H1 (cell line): ENCODE measurements at regions not wholly inside any gene's neighbourhood (a gene's known extent, or its start where the extent isn't known, plus 50 kb on each side); places are given as distances from the start of the nearest gene placed in this dataset.

Experiments used
- CTCF ChIA-PET: fragments of 300-600 bp; sonication (Branson Sonifier 250); formaldehyde crosslinking; loops from one replicate; lab custom pipeline; 2021; ENCODE audit not compliant: partially characterized antibody; lab: Charles Lee
- POLR2A ChIA-PET: fragments of 300-600 bp; sonication (Branson Sonifier 250); formaldehyde crosslinking; loops from one replicate; lab custom pipeline; 2021; ENCODE audit warnings: inconsistent platforms; ENCODE audit not compliant: partially characterized antibody; lab: Charles Lee
- DNase-seq, 2 experiments: peaks; one replicate each; pipeline versions ENCODE4 v3.0.0 to v3.0.0-alpha.2; 2010 to 2022; ENCODE audit warnings: low spot score in 2 of 2, low read depth in 1 of 2, mixed read lengths in 1 of 2
- FAIRE-seq: peaks from 2 replicates; lab custom pipeline; 2011; peaks lifted over from hg19 to GRCh38; lab: Jason Lieb, UNC
- H2AFZ ChIP-seq: 2 replicates; pipeline ENCODE4 v1.8.1; 2012; ENCODE audit warnings: low read length, inconsistent platforms
- H2AK5ac ChIP-seq: 2 replicates; pipeline ENCODE4 v1.6.1; 2013; ENCODE audit warnings: low read depth, low read length
- H2BK120ac ChIP-seq: replicated peaks from 2 replicates; pipeline ENCODE3; 2013; ENCODE audit warnings: low read depth, low read length, inconsistent platforms
- H2BK12ac ChIP-seq: 2 replicates; pipeline ENCODE4 v1.6.1; 2013; ENCODE audit warnings: low read depth, low read length
- H2BK15ac ChIP-seq: 2 replicates; pipeline ENCODE4 v1.6.1; 2013; ENCODE audit warnings: low read length
- H2BK20ac ChIP-seq: 2 replicates; pipeline ENCODE4 v1.6.1; 2013; ENCODE audit warnings: low read length
- H2BK5ac ChIP-seq: 2 replicates; pipeline ENCODE4 v1.6.1; 2013; ENCODE audit warnings: low read depth, low read length
- H3K14ac ChIP-seq: 2 replicates; pipeline ENCODE4 v1.6.1; 2013; ENCODE audit warnings: inconsistent platforms; ENCODE audit not compliant: insufficient read length
- H3K18ac ChIP-seq: 2 replicates; pipeline ENCODE4 v1.6.1; 2013; ENCODE audit warnings: low read length; ENCODE audit errors: extremely low read depth
- H3K23ac ChIP-seq: 2 replicates; pipeline ENCODE4 v1.6.1; 2013; ENCODE audit warnings: inconsistent platforms; ENCODE audit not compliant: insufficient read length
- H3K23me2 ChIP-seq: 2 replicates; pipeline ENCODE4 v1.6.1; 2013; ENCODE audit warnings: low read depth, low read length
- H3K27ac ChIP-seq: 2 replicates; pipeline ENCODE4 v1.6.1; 2011; ENCODE audit warnings: low read depth, low read length, inconsistent platforms
- H3K27me3 ChIP-seq, 4 experiments: replicated peaks in 1 of 4; 1 replicate in 1 of 4; 2 replicates in 3 of 4; pipeline versions ENCODE4 v1.6.1 to v1.8.1; 2011 to 2013; ENCODE audit warnings: low read length in 3 of 4, mild to moderate bottlenecking in 3 of 4, inconsistent platforms in 2 of 4, mixed read lengths in 2 of 4, moderate library complexity in 1 of 4; ENCODE audit not compliant: control insufficient read depth in 3 of 4, insufficient read depth in 3 of 4; ENCODE audit errors: extremely low read depth in 1 of 4
- H3K36me3 ChIP-seq, 4 experiments: 2 replicates each; pipeline versions ENCODE4 v1.6.1 to v1.8.1; 2011 to 2013; ENCODE audit warnings: mild to moderate bottlenecking in 4 of 4, low read length in 3 of 4, moderate library complexity in 2 of 4, control low read depth in 1 of 4, inconsistent platforms in 1 of 4; ENCODE audit not compliant: insufficient read depth in 4 of 4, control insufficient read depth in 2 of 4
- H3K4ac ChIP-seq: replicated peaks from 2 replicates; pipeline ENCODE3; 2013; ENCODE audit warnings: low read length, low read depth, mixed read lengths, inconsistent platforms; ENCODE audit not compliant: insufficient read length
- H3K4me1 ChIP-seq, 4 experiments: replicated peaks in 1 of 4; 1 replicate in 1 of 4; 2 replicates in 3 of 4; pipeline versions ENCODE4 v1.6.1 to v1.8.1; 2011 to 2013; ENCODE audit warnings: low read length in 3 of 4, inconsistent platforms in 2 of 4, mixed read lengths in 1 of 4; ENCODE audit not compliant: insufficient read depth in 4 of 4, control insufficient read depth in 3 of 4
- H3K4me2 ChIP-seq, 2 experiments: 2 replicates each; pipeline versions ENCODE4 v1.6.1 to v1.8.1; 2011 to 2013; ENCODE audit warnings: low read depth in 2 of 2, low read length in 2 of 2, control low read depth in 1 of 2, inconsistent platforms in 1 of 2, mild to moderate bottlenecking in 1 of 2; ENCODE audit not compliant: insufficient read depth in 1 of 2
- H3K4me3 ChIP-seq, 4 experiments: fragments of 200-600, 300-600 bp in 1 of 4; sonication (generic), shearing (Covaris generic), sonication (Bioruptor Twin) in 1 of 4; 2 replicates each; pipeline versions ENCODE4 v1.5.1 to v1.8.1; 2011 to 2016; ENCODE audit warnings: low read length in 4 of 4, low read depth in 3 of 4, control low read depth in 2 of 4, inconsistent platforms in 2 of 4, mild to moderate bottlenecking in 2 of 4, mixed read lengths in 1 of 4, moderate library complexity in 1 of 4; ENCODE audit not compliant: insufficient read depth in 2 of 4; ENCODE audit errors: extremely low read depth in 1 of 4
- H3K56ac ChIP-seq: replicated peaks from 2 replicates; pipeline ENCODE3; 2013; ENCODE audit warnings: low read depth, mild to moderate bottlenecking, mixed read lengths, low read length, inconsistent platforms; ENCODE audit not compliant: insufficient read length
- H3K79me1 ChIP-seq: 2 replicates; pipeline ENCODE4 v1.6.1; 2013; ENCODE audit warnings: low read depth, low read length, control low read depth
- H3K79me2 ChIP-seq, 2 experiments: 2 replicates each; pipeline versions ENCODE4 v1.6.1 to v1.8.1; 2012 to 2013; ENCODE audit warnings: low read length in 2 of 2, mild to moderate bottlenecking in 2 of 2, inconsistent platforms in 1 of 2; ENCODE audit not compliant: insufficient read depth in 2 of 2, control insufficient read depth in 1 of 2
- H3K9ac ChIP-seq, 4 experiments: replicated peaks in 1 of 4; 1 replicate in 1 of 4; 2 replicates in 3 of 4; pipeline versions ENCODE4 v1.6.1 to v1.8.1; 2011 to 2013; ENCODE audit warnings: low read depth in 3 of 4, low read length in 3 of 4, control low read depth in 2 of 4, mild to moderate bottlenecking in 2 of 4, moderate library complexity in 2 of 4, inconsistent platforms in 1 of 4; ENCODE audit errors: extremely low read depth in 1 of 4
- H3K9me3 ChIP-seq, 2 experiments: 2 replicates each; pipeline versions ENCODE4 v1.6.1 to v1.8.1; 2012 to 2013; ENCODE audit warnings: mild to moderate bottlenecking in 2 of 2, moderate library complexity in 2 of 2, control low read depth in 1 of 2, inconsistent platforms in 1 of 2, low read depth in 1 of 2, low read length in 1 of 2, mixed read lengths in 1 of 2; ENCODE audit not compliant: insufficient read depth in 2 of 2
- H4K20me1 ChIP-seq, 2 experiments: replicated peaks in 1 of 2; 2 replicates each; pipeline versions ENCODE3 to v1.8.1; 2011 to 2013; ENCODE audit warnings: inconsistent platforms in 2 of 2, low read length in 2 of 2, mild to moderate bottlenecking in 1 of 2; ENCODE audit not compliant: insufficient read depth in 2 of 2, control insufficient read depth in 1 of 2
- H4K5ac ChIP-seq: 2 replicates; pipeline ENCODE4 v1.6.1; 2013; ENCODE audit warnings: low read length, low read depth, mixed read lengths, inconsistent platforms; ENCODE audit not compliant: insufficient read length
- H4K8ac ChIP-seq: 2 replicates; pipeline ENCODE4 v1.8.0; 2013; ENCODE audit warnings: mild to moderate bottlenecking, moderate library complexity, low read length, inconsistent platforms; ENCODE audit not compliant: insufficient read depth; ENCODE audit errors: extremely low read depth
- H4K91ac ChIP-seq: replicated peaks from 2 replicates; pipeline ENCODE3; 2013; ENCODE audit warnings: low read length, mixed read lengths, inconsistent platforms; ENCODE audit not compliant: insufficient read length
- CBX8 ChIP-seq: fragments of 300-800, 300-1000 bp; sonication (generic); IDR thresholded peaks from 2 replicates; pipeline ENCODE4 v1.7.1; 2016; ENCODE audit warnings: low read depth, low read length, borderline replicate concordance
- EGR1 ChIP-seq: IDR thresholded peaks from 2 replicates; pipeline ENCODE4 v1.6.1; 2011; ENCODE audit warnings: low read depth, low read length, borderline replicate concordance
- NANOG ChIP-seq: IDR thresholded peaks from 2 replicates; pipeline ENCODE4 v1.6.1; 2011; ENCODE audit warnings: low read length, low read depth, mild to moderate bottlenecking, inconsistent platforms; ENCODE audit not compliant: insufficient read depth, poor library complexity, severe bottlenecking
- RAD21 ChIP-seq, 2 experiments: IDR thresholded peaks in 1 of 2; conservative IDR thresholded peaks in 1 of 2; 2 replicates each; pipeline ENCODE4 v1.6.1; 2011; ENCODE audit warnings: low read depth in 2 of 2, low read length in 2 of 2, improper control_type of control experiment in 1 of 2, inconsistent platforms in 1 of 2, mild to moderate bottlenecking in 1 of 2, moderate library complexity in 1 of 2
- RBBP5 ChIP-seq: IDR thresholded peaks from 2 replicates; pipeline ENCODE4 v1.7.1; 2012; ENCODE audit warnings: low read depth, mild to moderate bottlenecking, inconsistent platforms, low read length, moderate library complexity, borderline replicate concordance
- RNF2 ChIP-seq: fragments of 200-900, 300-1000 bp; sonication (generic); IDR thresholded peaks from 2 replicates; pipeline ENCODE4 v1.7.1; 2016; ENCODE audit warnings: borderline replicate concordance, low read depth, mild to moderate bottlenecking, antibody characterized with exemption, low read length; ENCODE audit not compliant: poor library complexity, severe bottlenecking; ENCODE audit errors: missing control alignments
- SUZ12 ChIP-seq: fragments of 200-600 bp; sonication (generic); IDR thresholded peaks from 2 replicates; pipeline ENCODE4 v1.6.1; 2012; ENCODE audit warnings: mild to moderate bottlenecking, inconsistent platforms, low read length, moderate library complexity, mixed read lengths
- TBP ChIP-seq: IDR thresholded peaks from 2 replicates; pipeline ENCODE4 v1.6.1; 2011; ENCODE audit warnings: low read depth, low read length, improper control_type of control experiment
- WGBS, 2 experiments: shearing (Covaris generic) in 1 of 2; methylation state at CpG; one replicate each; pipeline versions ENCODE4 v1.1.6 to v1.1.7; 2013 to 2015; ENCODE audit warnings: low lambda C conversion rate in 2 of 2, mixed read lengths in 2 of 2, inconsistent platforms in 1 of 2, low coverage in 1 of 2, missing lambda C conversion rate in 1 of 2; ENCODE audit not compliant: insufficient replicate concordance in 2 of 2, insufficient coverage in 1 of 2, insufficient read length in 1 of 2; ENCODE audit errors: extremely low coverage in 1 of 2, missing lambda C conversion rate in 1 of 2; 5-methylcytosine and 5-hydroxymethylcytosine counted together

- Histone ChIP-seq H4K20me1 (no peaks in the 10 kb centered on the region), H2AFZ (no peak overlapping the region), H3K14ac (no peak overlapping the region), H2BK120ac (no peak overlapping the region), H3K23ac (no peak overlapping the region), H3K23me2 (no peaks in the 10 kb centered on the region), H3K4me1 (no peaks in the 10 kb centered on the region), H2BK20ac (no peak overlapping the region), H4K91ac (no peak overlapping the region), H3K79me2 (no peaks in the 10 kb centered on the region), H3K4me3 (no peak overlapping the region), H2BK12ac (no peak overlapping the region), H3K27me3 (no peaks in the 10 kb centered on the region), H3K27ac (no peak overlapping the region), H4K5ac (no peak overlapping the region), H2BK5ac (no peak overlapping the region), H3K9me3 (no peaks in the 10 kb centered on the region), H2BK15ac (no peak overlapping the region; the same call in 1 of the 2 replicates), H3K9ac (no peak overlapping the region), H3K18ac (no peak overlapping the region), H3K36me3 (no peaks in the 10 kb centered on the region), H3K4ac (no peak overlapping the region), H3K4me2 (no peak overlapping the region), H3K79me1 (no peaks in the 10 kb centered on the region), H4K8ac (no peak overlapping the region), H2AK5ac (no peak overlapping the region), H3K56ac (no peak overlapping the region)
- FAIRE-seq (no peak), DNase-seq (no peak)
- no peak for TF ChIP-seq CBX8
- no peak for TF ChIP-seq EGR1
- no peak for TF ChIP-seq TBP
- TF ChIP-seq NANOG, result no peak
- TF ChIP-seq RBBP5, result no peak
- no peak for TF ChIP-seq SUZ12
- no peak for TF ChIP-seq RAD21 (IDR thresholded peaks at IDR 0.05 in 1 of 2, conservative IDR thresholded peaks at IDR 0.05 in 1 of 2; ENCODE audit: low read depth in 2 of 2, low read length in 2 of 2)
- TF ChIP-seq RNF2, result no peak
- 90% methylated on average over 3 of the region's 3 CpGs; no CpG with 5 or more reads in 1 of the 2 experiments for WGBS, 2 experiments
- POLR2A ChIA-PET, result interaction anchor here (1.1 kb wide), 1 partner anchor 267 kb away, joined by 3 read pairs; no protein-coding TSS in a partner anchor
- CTCF ChIA-PET, result interaction anchor here (0.8 kb wide), 1 partner anchor 147 kb away, joined by 3 read pairs; no protein-coding TSS in a partner anchor
Observed at GRCh38 chr5:67985686-67986387, 229.7 kb upstream of the PIK3R1 start.
